OCI-LY3 (cell line): ENCODE measurements at regions not wholly inside any gene's neighbourhood (a gene's known extent, or its start where the extent isn't known, plus 50 kb on each side); places are given as distances from the start of the nearest gene placed in this dataset.

Experiments used
- CTCF ChIP-seq: fragments of 200-600, 300-600 bp; sonication (generic); IDR thresholded peaks from 2 replicates; pipeline ENCODE4 v1.5.1; 2014; ENCODE audit warnings: antibody characterized with exemption, low read length, low read depth
- EZH2phosphoT487 ChIP-seq: fragments of 200-600 bp; shearing (Covaris generic); IDR thresholded peaks from 2 replicates; pipeline ENCODE4 v1.6.1; 2018; ENCODE audit warnings: antibody characterized with exemption, mixed run types, low read depth

GRCh38 chr3:70374179-70374578, 61.7 kb upstream of the MDFIC2 start:
- TF ChIP-seq CTCF (no peak), EZH2phosphoT487 (no peak)
